GM10266 (cell line): ENCODE measurements at regions not wholly inside any gene's neighbourhood (a gene's known extent, or its start where the extent isn't known, plus 50 kb on each side); places are given as distances from the start of the nearest gene placed in this dataset.

Experiments
- DNase-seq: peaks from one replicate; pipeline ENCODE4 v3.0.0; 2012; ENCODE audit errors: extremely low spot score
- TF ChIP-seq, protein P1 (sequence below): IDR thresholded peaks from 2 replicates; pipeline ENCODE4 v1.5.1; 2012; ENCODE audit warnings: mild to moderate bottlenecking, low read depth; ENCODE audit not compliant: control insufficient read depth, insufficient read depth; ENCODE audit errors: missing control alignments

DNA sequence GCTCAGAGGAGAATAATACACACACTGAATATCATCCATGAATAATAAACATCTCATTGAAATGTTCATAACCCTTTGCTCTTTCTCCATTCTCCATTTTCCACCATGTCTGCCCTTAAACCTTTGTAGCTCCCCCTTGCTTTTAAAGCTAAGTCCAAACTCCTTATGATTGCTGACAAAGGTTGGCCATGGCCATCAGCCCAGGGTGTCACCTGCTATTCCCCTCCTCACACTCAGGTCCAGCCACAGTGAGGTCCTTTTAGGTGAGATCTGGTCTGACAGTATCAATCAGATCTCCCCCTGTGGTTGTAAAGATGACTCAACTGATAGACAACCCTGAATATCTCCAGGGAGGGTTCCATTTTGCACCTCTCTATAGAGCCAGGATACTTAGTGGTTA, 181.5 kb upstream of the PDE1C start:
- TF ChIP-seq, protein P1, sequence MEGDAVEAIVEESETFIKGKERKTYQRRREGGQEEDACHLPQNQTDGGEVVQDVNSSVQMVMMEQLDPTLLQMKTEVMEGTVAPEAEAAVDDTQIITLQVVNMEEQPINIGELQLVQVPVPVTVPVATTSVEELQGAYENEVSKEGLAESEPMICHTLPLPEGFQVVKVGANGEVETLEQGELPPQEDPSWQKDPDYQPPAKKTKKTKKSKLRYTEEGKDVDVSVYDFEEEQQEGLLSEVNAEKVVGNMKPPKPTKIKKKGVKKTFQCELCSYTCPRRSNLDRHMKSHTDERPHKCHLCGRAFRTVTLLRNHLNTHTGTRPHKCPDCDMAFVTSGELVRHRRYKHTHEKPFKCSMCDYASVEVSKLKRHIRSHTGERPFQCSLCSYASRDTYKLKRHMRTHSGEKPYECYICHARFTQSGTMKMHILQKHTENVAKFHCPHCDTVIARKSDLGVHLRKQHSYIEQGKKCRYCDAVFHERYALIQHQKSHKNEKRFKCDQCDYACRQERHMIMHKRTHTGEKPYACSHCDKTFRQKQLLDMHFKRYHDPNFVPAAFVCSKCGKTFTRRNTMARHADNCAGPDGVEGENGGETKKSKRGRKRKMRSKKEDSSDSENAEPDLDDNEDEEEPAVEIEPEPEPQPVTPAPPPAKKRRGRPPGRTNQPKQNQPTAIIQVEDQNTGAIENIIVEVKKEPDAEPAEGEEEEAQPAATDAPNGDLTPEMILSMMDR = no peak
- DNase-seq = no peak

- TF ChIP-seq, protein P1 = no peak
- DNase-seq = no peak
Measured at GRCh38 chr7:32250471-32251260, 180.5 kb upstream of the PDE1C start.

GRCh38 chr7:32250003-32250402, 179.8 kb upstream of the PDE1C start:
- TF ChIP-seq, protein P1 = no peak
- no peak for DNase-seq

DNA sequence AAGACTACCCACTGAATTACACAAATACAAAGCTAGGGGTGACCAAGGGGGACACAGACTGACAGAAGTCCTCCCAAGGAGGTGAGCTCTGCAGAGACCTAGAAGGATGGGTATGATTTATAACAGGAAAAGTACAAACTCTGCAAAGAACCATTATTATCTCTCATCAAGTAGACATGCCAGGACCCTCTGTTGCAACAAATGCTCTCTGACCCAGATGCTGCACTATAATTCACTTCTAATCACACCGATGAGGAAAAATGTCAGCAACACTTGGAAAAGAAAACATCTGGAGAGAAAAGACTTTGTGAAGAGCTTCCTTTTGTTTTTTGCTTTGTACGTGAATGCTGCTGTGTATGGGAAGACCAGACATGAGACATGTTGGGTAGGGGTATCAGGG, 178.3 kb upstream of the PDE1C start:
- TF ChIP-seq, protein P1 = no peak
- no peak for DNase-seq

GRCh38 chr7:32244806-32245345, 174.7 kb upstream of the PDE1C start:
- TF ChIP-seq, protein P1 = no peak

DNA sequence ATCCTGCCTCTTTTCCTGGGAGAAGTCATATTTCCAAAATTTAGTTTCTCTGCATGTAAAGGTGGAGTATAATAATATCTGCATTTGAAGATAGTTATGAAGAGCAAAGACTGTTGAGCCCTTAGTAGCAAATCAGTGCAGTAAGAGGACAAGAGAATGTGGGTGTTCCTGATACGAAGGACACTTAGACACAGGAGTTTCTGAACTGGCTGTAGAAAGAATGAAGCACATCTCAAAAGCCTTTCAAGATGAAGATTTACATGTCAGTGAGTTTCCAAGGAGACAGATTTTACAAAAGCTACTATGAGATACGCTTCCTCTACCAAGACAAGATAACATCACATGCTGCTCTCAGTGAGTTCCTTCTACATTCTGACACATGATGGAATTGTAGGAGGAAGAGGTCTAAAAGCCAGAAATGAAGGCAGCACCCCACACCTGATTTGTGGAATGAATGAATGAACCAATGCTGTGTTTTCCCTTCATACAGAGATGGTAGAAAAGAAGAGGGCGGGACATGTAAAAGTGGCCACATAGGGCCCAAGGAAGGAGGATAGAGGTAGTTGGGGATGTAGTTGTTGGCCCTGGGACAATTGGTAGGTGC, 173.6 kb upstream of the PDE1C start:
- TF ChIP-seq, protein P1 = no peak
- no peak for DNase-seq

More at GRCh38 chr7:32244806-32245345, 174.7 kb upstream of the PDE1C start:
- DNase-seq = no peak

DNA sequence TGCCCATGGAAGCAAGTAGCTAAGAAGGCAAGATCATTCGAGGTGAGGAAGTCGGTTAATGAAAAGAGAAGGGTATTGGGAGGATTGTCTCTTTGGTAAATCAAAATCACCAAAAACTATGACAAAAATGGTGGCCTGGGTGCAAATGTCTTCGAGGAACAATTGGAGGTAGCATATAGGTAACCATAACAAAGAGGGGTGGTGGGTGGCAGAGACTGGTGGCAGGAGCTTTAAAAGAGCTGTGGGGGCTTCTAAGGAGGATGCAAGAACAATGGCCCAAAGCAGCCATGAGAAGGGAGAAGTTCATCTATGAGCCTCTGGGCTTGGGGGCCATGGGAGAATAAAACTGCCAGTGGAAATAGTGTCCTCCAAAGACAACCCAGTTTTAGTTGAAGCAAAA, 172.2 kb upstream of the PDE1C start:
- DNase-seq = no peak
- TF ChIP-seq, protein P1 = no peak
